Heart left ventricle (tissue), 13 donors: ENCODE measurements at regions not wholly inside any gene's neighbourhood (a gene's known extent, or its start where the extent isn't known, plus 50 kb on each side); places are given as distances from the start of the nearest gene placed in this dataset.

Experiments used
- CTCF ChIP-seq, 12 donors: fragments of 200-600 bp; sonication (generic) in 4 of 12; IDR thresholded peaks; one replicate each; pipeline versions ENCODE4 v1.5.0 to v1.8.0; 2018 to 2022; ENCODE audit warnings: antibody characterized with exemption in 12 of 12, mild to moderate bottlenecking in 5 of 12
- POLR2A ChIP-seq, 2 donors: fragments of 450-650 bp; IDR thresholded peaks; one replicate each; pipeline ENCODE4 v1.6.1; 2017; ENCODE audit warnings: antibody characterized with exemption in 2 of 2, mild to moderate bottlenecking in 2 of 2, moderate library complexity in 2 of 2
- donor health status: ischemic (EF 13 %, LVEDD 7.1; RV severe dilation, severe dysfunction).
- donor health status: DM: no; HTN: yes; CAD: no.
- donor health status: DM: no; HTN: no; CAD: no.
- donor health status: ischemic (EF 25% LVEDD 6.9; RV normal size, moderate dysfunction).
- donor health status: ischemic (EF 25% LVEDD 5.7; RV mildly dilated, moderate dysfunction).
- donor health status: ischemic (EF 35%, LVEDD 5.7; RV mildly dilated, moderate dysfunction).
- donor health status: nonischemic (EF 11% LVEDD 7.7; RV severe dilation, severe dysfunction).
- donor health status: DM: yes; HTN: yes; CAD: no.
- donor health status: PGD.
- donor health status: ischemic (EF 29% LVEDD 5.4; RV normal size, mild dysfunction).
- donor health status: nonischemic (EF 23%, LVEDD 6.1; RV moderate dilation, normal function).

DNA sequence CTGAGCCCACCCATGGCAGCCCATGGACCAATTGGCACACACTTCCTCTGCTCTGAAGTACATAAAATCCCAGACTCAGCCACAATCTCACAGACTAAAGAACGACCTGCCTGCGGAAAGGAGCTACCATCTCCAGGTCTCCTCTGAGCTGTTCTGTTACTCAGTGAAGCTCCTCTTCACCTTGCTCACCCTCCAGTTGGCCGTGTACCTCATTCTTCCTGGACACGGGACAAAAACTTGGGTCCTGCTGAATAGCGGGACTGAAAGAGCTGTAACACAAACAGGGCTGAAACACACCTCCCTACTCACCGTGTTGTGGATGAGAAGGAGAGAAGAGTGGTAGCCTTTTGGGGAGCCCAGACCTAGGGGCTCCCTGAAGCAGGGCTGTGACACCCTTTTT, 128.7 kb downstream of the GAS1 start:
- TF ChIP-seq CTCF (IDR thresholded peaks at IDR 0.05), result no peak
- TF ChIP-seq POLR2A (IDR thresholded peaks at IDR 0.05), result no peak
